Spleen (tissue), 11 donors: ENCODE measurements at regions not wholly inside any gene's neighbourhood (a gene's known extent, or its start where the extent isn't known, plus 50 kb on each side); places are given as distances from the start of the nearest gene placed in this dataset.

Source experiments
- DNase-seq: peaks from one replicate; pipeline ENCODE4 v3.0.0-alpha.2; 2020
- H3K27ac ChIP-seq, 8 donors: fragments of 200-600 bp; sonication (generic) in 7 of 8; 1 replicate in 4 of 8; 2 replicates in 4 of 8; pipeline versions ENCODE4 v1.5.0 to v1.8.0; 2016 to 2021; ENCODE audit warnings: inconsistent platforms in 4 of 8, mild to moderate bottlenecking in 4 of 8, moderate library complexity in 1 of 8
- H3K27me3 ChIP-seq, 7 donors: fragments of 200-600 bp; sonication (generic) in 6 of 7; replicated peaks in 1 of 7; 1 replicate in 4 of 7; 2 replicates in 3 of 7; pipeline versions ENCODE4 v1.5.0 to v1.8.0; 2016 to 2021; ENCODE audit warnings: inconsistent platforms in 3 of 7, mild to moderate bottlenecking in 1 of 7
- H3K36me3 ChIP-seq, 6 donors: fragments of 200-600 bp; sonication (generic) in 5 of 6; 1 replicate in 4 of 6; 2 replicates in 2 of 6; pipeline versions ENCODE4 v1.5.0 to v1.8.0; 2016 to 2021; ENCODE audit warnings: inconsistent platforms in 2 of 6
- H3K4me1 ChIP-seq, 6 donors: fragments of 200-600 bp; sonication (generic) in 5 of 6; 1 replicate in 3 of 6; 2 replicates in 3 of 6; pipeline versions ENCODE4 v1.5.0 to v1.8.0; 2016 to 2021; ENCODE audit warnings: inconsistent platforms in 3 of 6
- H3K4me3 ChIP-seq, 8 donors: fragments of 200-600 bp; sonication (generic) in 7 of 8; 1 replicate in 4 of 8; 2 replicates in 4 of 8; pipeline versions ENCODE4 v1.5.0 to v1.8.0; 2016 to 2021; ENCODE audit warnings: inconsistent platforms in 4 of 8, mild to moderate bottlenecking in 4 of 8, moderate library complexity in 2 of 8
- H3K9me3 ChIP-seq, 8 donors: fragments of 200-600 bp; sonication (generic) in 7 of 8; 1 replicate in 4 of 8; 2 replicates in 4 of 8; pipeline versions ENCODE4 v1.5.0 to v1.8.0; 2016 to 2021; ENCODE audit warnings: inconsistent platforms in 4 of 8
- CTCF ChIP-seq, 11 experiments: fragments of 200-600 bp in 7 of 11; fragments of 450-650 bp in 4 of 11; sonication (generic) in 4 of 11; IDR thresholded peaks in 8 of 11; conservative IDR thresholded peaks in 3 of 11; 1 replicate in 7 of 11; 2 replicates in 4 of 11; pipeline versions ENCODE4 v1.4.0 to v1.8.0; 2016 to 2021; ENCODE audit warnings: antibody characterized with exemption in 11 of 11, inconsistent platforms in 4 of 11, mild to moderate bottlenecking in 1 of 11
- POLR2A ChIP-seq, 3 donors: fragments of 450-650 bp; IDR thresholded peaks; one replicate each; pipeline ENCODE4 v1.5.1; 2017; ENCODE audit warnings: antibody characterized with exemption in 3 of 3, mild to moderate bottlenecking in 1 of 3
- POLR2AphosphoS5 ChIP-seq, 3 donors: sonication (generic); formaldehyde crosslinking; IDR thresholded peaks; one replicate each; pipeline ENCODE4 v1.5.1; 2017; ENCODE audit warnings: antibody characterized with exemption in 3 of 3
- WGBS, 5 donors: extraction: QIAGEN DNeasy Blood & Tissue Kit in 3 of 5; methylation state at CpG; one replicate each; pipeline versions ENCODE4 v1.1.5 to v1.1.7; 2013 to 2018; 5-methylcytosine and 5-hydroxymethylcytosine counted together
- intact Hi-C: fragments of 100-400 bp; cut with DNase I; formaldehyde crosslinking; loops from one replicate; pipeline ENCODE4 v1.15.0; 2023; ENCODE audit warnings: low total_unique reads
- donor health status: healthy with polysubstance abuse.
- donor health status: DM: no; HTN: no; CAD: no; lungs with moderate emphysema.
- donor health status: DM: no; HTN: no; CAD: no.
- donor health status: Bipolar disorder and iron deficiency.
- donor health status: healthy.
- donor health status: DM: no; HTN: no; CAD: no.
- donor health status: DM: yes; HTN: yes; CAD: no.

GRCh38 chr2:185185044-185185443, 553.6 kb upstream of the FSIP2 start:
- Histone ChIP-seq H3K36me3 (no peaks in the 10 kb centered on the region), H3K27me3 (no peaks in the 10 kb centered on the region), H3K4me3 (no peak overlapping the region), H3K27ac (no peak overlapping the region), H3K9me3 (peaks cover 0 to 10% (median 0%) of the 10 kb centered on the region in 8 donors), H3K4me1 (no peaks in the 10 kb centered on the region)
- 70 to 81% (median 74%) methylated on average over 4 of the region's 4 CpGs for WGBS, 5 donors
- no peak for DNase-seq
- no peak for TF ChIP-seq POLR2A (IDR thresholded peaks at IDR 0.05)
- TF ChIP-seq POLR2AphosphoS5 (IDR thresholded peaks at IDR 0.05) = no peak
- no peak for TF ChIP-seq CTCF (IDR thresholded peaks at IDR 0.05 in 8 of 11, conservative IDR thresholded peaks at IDR 0.05 in 3 of 11)
- intact Hi-C loops = no loop called here

- no peak overlapping the region for H3K27ac ChIP-seq
- H3K9me3 ChIP-seq = peaks cover 0 to 16% (median 4%) of the 10 kb centered on the region in 8 donors
- H3K4me1 ChIP-seq = no peaks in the 10 kb centered on the region
- no peaks in the 10 kb centered on the region for H3K27me3 ChIP-seq
- 77 to 92% (median 79%) methylated on average over 2 to 3 of the region's 3 CpGs for WGBS, 5 donors
- no peaks in the 10 kb centered on the region for H3K36me3 ChIP-seq
- TF ChIP-seq POLR2A (IDR thresholded peaks at IDR 0.05) (no peak), CTCF (IDR thresholded peaks at IDR 0.05 in 8 of 11, conservative IDR thresholded peaks at IDR 0.05 in 3 of 11) (no peak), POLR2AphosphoS5 (IDR thresholded peaks at IDR 0.05) (no peak)
- intact Hi-C loops = no loop called here
- no peak for DNase-seq
- no peak overlapping the region for H3K4me3 ChIP-seq
Measured at GRCh38 chr2:185187421-185187820, 551.2 kb upstream of the FSIP2 start.

GRCh38 chr2:185188656-185189055, 549.9 kb upstream of the FSIP2 start:
- TF ChIP-seq POLR2AphosphoS5 (IDR thresholded peaks at IDR 0.05) = no peak
- no peak for TF ChIP-seq CTCF (IDR thresholded peaks at IDR 0.05 in 8 of 11, conservative IDR thresholded peaks at IDR 0.05 in 3 of 11)
- TF ChIP-seq POLR2A (IDR thresholded peaks at IDR 0.05) = no peak

GRCh38 chr2:185201063-185201462, 537.5 kb upstream of the FSIP2 start:
- WGBS, 5 donors = 70 to 81% (median 78%) methylated on average over 1 of the region's 1 CpG
- DNase-seq = no peak
- Histone ChIP-seq H3K27me3 (no peaks in the 10 kb centered on the region), H3K36me3 (no peaks in the 10 kb centered on the region), H3K4me3 (no peak overlapping the region), H3K27ac (no peak overlapping the region), H3K9me3 (no peaks in the 10 kb centered on the region), H3K4me1 (no peaks in the 10 kb centered on the region)
- intact Hi-C loops = no loop called here
- TF ChIP-seq POLR2A (IDR thresholded peaks at IDR 0.05) (no peak), CTCF (IDR thresholded peaks at IDR 0.05 in 8 of 11, conservative IDR thresholded peaks at IDR 0.05 in 3 of 11) (no peak), POLR2AphosphoS5 (IDR thresholded peaks at IDR 0.05) (no peak)

More at GRCh38 chr2:185188656-185189055, 549.9 kb upstream of the FSIP2 start:
- DNase-seq = no peak
- no peaks in the 10 kb centered on the region for H3K4me1 ChIP-seq
- H3K9me3 ChIP-seq = peaks cover 0 to 16% (median 4%) of the 10 kb centered on the region in 8 donors
- H3K27ac ChIP-seq = no peak overlapping the region
- no peaks in the 10 kb centered on the region for H3K27me3 ChIP-seq
- intact Hi-C loops = no loop called here
- no peak overlapping the region for H3K4me3 ChIP-seq
- H3K36me3 ChIP-seq = no peaks in the 10 kb centered on the region
